Panc1 (cell line): ENCODE measurements at regions not wholly inside any gene's neighbourhood (a gene's known extent, or its start where the extent isn't known, plus 50 kb on each side); places are given as distances from the start of the nearest gene placed in this dataset.

ENCODE experiments used
- ATAC-seq: fragments of 200-7000 bp; cut with Tn5 transposase; 2 replicates; pipeline ENCODE4 v1.9.1; 2020; ENCODE audit warnings: mild to moderate bottlenecking, moderate library complexity
- BruUV-seq: library from RNA; stranded (reverse); fragments of 400-500 nt; replicated peaks from 2 replicates; lab custom pipeline; 2021; lab: Mats Ljungman, UMichigan
- CTCF ChIA-PET: fragments of 300-600 bp; sonication (Branson Sonifier 250); formaldehyde crosslinking; loops from one replicate; lab custom pipeline; 2022; ENCODE audit warnings: antibody characterized with exemption; lab: Charles Lee
- POLR2A ChIA-PET: fragments of 300-600 bp; sonication (Branson Sonifier 250); formaldehyde crosslinking; loops from one replicate; lab custom pipeline; 2022; ENCODE audit warnings: antibody characterized with exemption; lab: Charles Lee
- DNase-seq: peaks from one replicate; pipeline ENCODE4 v3.0.0-alpha.2; 2010; ENCODE audit warnings: low read depth, low spot score
- H3K27ac ChIP-seq: 2 replicates; pipeline ENCODE4 v1.5.1; 2011; ENCODE audit warnings: mild to moderate bottlenecking, low read length, inconsistent platforms
- H3K27me3 ChIP-seq: fragments of 200-500 bp; sonication (Bioruptor generic); 2 replicates; pipeline ENCODE4 v1.6.0; 2014; ENCODE audit warnings: low read length, inconsistent platforms; ENCODE audit not compliant: control insufficient read depth, insufficient read depth
- H3K36me3 ChIP-seq: fragments of 200-500 bp; sonication (Bioruptor generic); 2 replicates; pipeline ENCODE4 v1.5.1; 2014; ENCODE audit warnings: inconsistent platforms, mild to moderate bottlenecking, low read length, moderate library complexity; ENCODE audit not compliant: control insufficient read depth, insufficient read depth
- H3K4me1 ChIP-seq: 2 replicates; pipeline ENCODE4 v1.5.1; 2011; ENCODE audit warnings: inconsistent platforms, mild to moderate bottlenecking, low read length, moderate library complexity; ENCODE audit not compliant: control insufficient read depth, insufficient read depth
- H3K4me3 ChIP-seq, 2 experiments: 2 replicates each; pipeline ENCODE4 v1.5.1; 2011 to 2012; ENCODE audit warnings: low read depth in 2 of 2, low read length in 2 of 2, mild to moderate bottlenecking in 2 of 2, inconsistent platforms in 1 of 2, moderate library complexity in 1 of 2
- H3K9me3 ChIP-seq: fragments of 200-500 bp; sonication (Bioruptor generic); 2 replicates; pipeline ENCODE4 v1.5.1; 2014; ENCODE audit warnings: low read depth, mild to moderate bottlenecking, inconsistent platforms, low read length, moderate library complexity; ENCODE audit not compliant: control insufficient read depth, insufficient read depth
- CTCF ChIP-seq: fragments of 450-650 bp; IDR thresholded peaks from 2 replicates; pipeline ENCODE4 v1.5.1; 2017; ENCODE audit warnings: mild to moderate bottlenecking
- POLR2AphosphoS5 ChIP-seq: IDR thresholded peaks from 2 replicates; pipeline ENCODE4 v1.6.1; 2012; ENCODE audit warnings: mild to moderate bottlenecking, low read depth, low read length, moderate library complexity
- REST ChIP-seq, 2 experiments: IDR thresholded peaks; 2 replicates each; pipeline ENCODE4 v1.6.1; 2011 to 2012; ENCODE audit warnings: low read depth in 2 of 2, control low read depth in 1 of 2, low read length in 1 of 2, mild to moderate bottlenecking in 1 of 2, moderate library complexity in 1 of 2; ENCODE audit not compliant: insufficient read depth in 1 of 2
- SIN3A ChIP-seq: IDR thresholded peaks from 2 replicates; pipeline ENCODE4 v1.6.1; 2012; ENCODE audit warnings: low read depth, mild to moderate bottlenecking, low read length, moderate library complexity, borderline replicate concordance; ENCODE audit not compliant: insufficient read depth
- TCF7L2 ChIP-seq: IDR thresholded peaks from 2 replicates; pipeline ENCODE4 v1.6.1; 2011; ENCODE audit warnings: mild to moderate bottlenecking, low read depth, low read length, inconsistent platforms
- in situ Hi-C: cut with HindIII; loops from 2 replicates; pipeline ENCODE4 v1.10.0; 2016; ENCODE audit warnings: low sequenced_read_pairs, low pct_unique_long_range_greater_than_20kb
- intact Hi-C: fragments of 100-400 bp; cut with micrococcal nuclease; formaldehyde crosslinking; loops from one replicate; pipeline ENCODE4 v1.10.0; 2022; ENCODE audit not compliant: unreplicated experiment

- ATAC-seq: no peak
- Histone ChIP-seq H3K36me3 (no peaks in the 10 kb centered on the region), H3K4me3 (no peak overlapping the region), H3K9me3 (no peaks in the 10 kb centered on the region), H3K4me1 (no peaks in the 10 kb centered on the region), H3K27me3 (no peaks in the 10 kb centered on the region; the same call in 1 of the 2 replicates), H3K27ac (no peak overlapping the region)
- TF ChIP-seq POLR2AphosphoS5: no peak
- ChIA-PET POLR2A (no interaction called here), CTCF (no interaction called here)
- in situ Hi-C loops (no loop called here), intact Hi-C loops (no loop called here)
- peak; percentile 84 for DNase-seq
- no TSS peak for BruUV-seq
Measured at GRCh38 chr12:115341442-115341841, 657.5 kb upstream of the TBX3 start.

GRCh38 chr12:115338566-115339294 lies 654.8 kb upstream of the TBX3 start:
- in situ Hi-C loops (no loop called here), intact Hi-C loops (no loop called here)
- ChIA-PET CTCF (no interaction called here), POLR2A (no interaction called here)
- no TSS peak for BruUV-seq
- Histone ChIP-seq H3K27me3 (no peaks in the 10 kb centered on the region; the same call in 1 of the 2 replicates), H3K9me3 (no peaks in the 10 kb centered on the region), H3K36me3 (no peaks in the 10 kb centered on the region), H3K27ac (no peak overlapping the region), H3K4me1 (no peaks in the 10 kb centered on the region), H3K4me3 (no peak overlapping the region)
- DNase-seq (no peak), ATAC-seq (no peak)
- no peak for TF ChIP-seq TCF7L2
- TF ChIP-seq SIN3A: no peak
- TF ChIP-seq CTCF: no peak
- no peak for TF ChIP-seq POLR2AphosphoS5
- TF ChIP-seq REST (IDR thresholded peaks at IDR 0.05; ENCODE audit: insufficient read depth in 1 of 2, low read depth in 2 of 2, low read length in 1 of 2): no peak
